Right atrium auricular region (tissue), 2 donors: ENCODE measurements at regions not wholly inside any gene's neighbourhood (a gene's known extent, or its start where the extent isn't known, plus 50 kb on each side); places are given as distances from the start of the nearest gene placed in this dataset.

Experiments
- DNase-seq: peaks from one replicate; pipeline ENCODE4 v3.0.0-alpha.2; 2019; ENCODE audit warnings: low spot score
- H3K27ac ChIP-seq, 2 donors: fragments of 200-600 bp; sonication (generic); 1 replicate in 1 of 2; 2 replicates in 1 of 2; pipeline ENCODE4 v1.5.1; 2016 to 2019
- H3K27me3 ChIP-seq, 2 donors: fragments of 200-600 bp; sonication (generic); one replicate each; pipeline versions ENCODE4 v1.5.1 to v1.6.0; 2017 to 2019
- H3K36me3 ChIP-seq: fragments of 200-600 bp; sonication (generic); one replicate; pipeline ENCODE4 v1.5.1; 2016
- H3K4me1 ChIP-seq, 2 donors: fragments of 200-600 bp; sonication (generic); one replicate each; pipeline versions ENCODE4 v1.5.1 to v1.6.0; 2017 to 2019
- H3K4me3 ChIP-seq, 2 donors: fragments of 200-600 bp; sonication (generic); 1 replicate in 1 of 2; 2 replicates in 1 of 2; pipeline ENCODE4 v1.5.1; 2017 to 2019; ENCODE audit warnings: mild to moderate bottlenecking in 1 of 2, moderate library complexity in 1 of 2
- H3K9me3 ChIP-seq, 2 donors: fragments of 200-600 bp; sonication (generic); one replicate each; pipeline ENCODE4 v1.5.1; 2019
- CTCF ChIP-seq, 2 donors: fragments of 200-600 bp; sonication (generic); IDR thresholded peaks; one replicate each; pipeline ENCODE4 v1.5.1; 2019; ENCODE audit warnings: antibody characterized with exemption in 2 of 2

GRCh38 chr9:26747611-26748010, 145.0 kb downstream of the CAAP1 start:
- H3K27ac ChIP-seq = no peak overlapping the region
- no peak for DNase-seq
- no peak for TF ChIP-seq CTCF (IDR thresholded peaks at IDR 0.05)

GRCh38 chr9:26746357-26747072, 146.1 kb downstream of the CAAP1 start:
- no peaks in the 10 kb centered on the region for H3K36me3 ChIP-seq
- no peak overlapping the region for H3K27ac ChIP-seq
- no peaks in the 10 kb centered on the region for H3K9me3 ChIP-seq
- no peak for DNase-seq
- H3K27me3 ChIP-seq = no peaks in the 10 kb centered on the region
- TF ChIP-seq CTCF (IDR thresholded peaks at IDR 0.05) = no peak
- H3K4me3 ChIP-seq = no peak overlapping the region
- no peaks in the 10 kb centered on the region for H3K4me1 ChIP-seq

More at GRCh38 chr9:26747611-26748010, 145.0 kb downstream of the CAAP1 start:
- Histone ChIP-seq H3K4me3 (no peak overlapping the region), H3K4me1 (no peaks in the 10 kb centered on the region), H3K27me3 (no peaks in the 10 kb centered on the region), H3K9me3 (no peaks in the 10 kb centered on the region), H3K36me3 (no peaks in the 10 kb centered on the region)

GRCh38 chr9:26745111-26745510, 147.5 kb downstream of the CAAP1 start:
- no peak for TF ChIP-seq CTCF (IDR thresholded peaks at IDR 0.05)
- Histone ChIP-seq H3K36me3 (no peaks in the 10 kb centered on the region), H3K4me1 (no peaks in the 10 kb centered on the region), H3K9me3 (no peaks in the 10 kb centered on the region), H3K4me3 (no peak overlapping the region), H3K27ac (no peak overlapping the region), H3K27me3 (no peaks in the 10 kb centered on the region)
- DNase-seq = no peak

- peak; percentile 59 to 86 for TF ChIP-seq CTCF (IDR thresholded peaks at IDR 0.05)
- DNase-seq = no peak
- no peaks in the 10 kb centered on the region for H3K36me3 ChIP-seq
Observed at GRCh38 chr9:26744191-26744965, 148.2 kb downstream of the CAAP1 start.

GRCh38 chr9:26742828-26743476, 149.7 kb downstream of the CAAP1 start:
- H3K36me3 ChIP-seq = no peaks in the 10 kb centered on the region
- H3K27me3 ChIP-seq = no peaks in the 10 kb centered on the region
- H3K9me3 ChIP-seq = peaks cover 0 to 13% of the 10 kb centered on the region in 2 donors
- no peaks in the 10 kb centered on the region for H3K4me1 ChIP-seq
- no peak for DNase-seq
- no peak overlapping the region for H3K4me3 ChIP-seq
- no peak for TF ChIP-seq CTCF (IDR thresholded peaks at IDR 0.05)
- H3K27ac ChIP-seq = no peak overlapping the region

More at GRCh38 chr9:26744191-26744965, 148.2 kb downstream of the CAAP1 start:
- H3K4me1 ChIP-seq = no peaks in the 10 kb centered on the region
- H3K9me3 ChIP-seq = peaks cover 0 to 2% of the 10 kb centered on the region in 2 donors
- H3K27me3 ChIP-seq = no peaks in the 10 kb centered on the region
- no peak overlapping the region for H3K27ac ChIP-seq
- no peak overlapping the region for H3K4me3 ChIP-seq
